HCT116 (cell line): ENCODE measurements at regions not wholly inside any gene's neighbourhood (a gene's known extent, or its start where the extent isn't known, plus 50 kb on each side); places are given as distances from the start of the nearest gene placed in this dataset.

Source experiments
- ATAC-seq: fragments of 200-7000 bp; cut with Tn5 transposase; 2 replicates; pipeline ENCODE4 v1.9.1; 2020; ENCODE audit warnings: mild to moderate bottlenecking, moderate library complexity
- BruUV-seq: library from RNA; stranded (reverse); fragments of 400-500 nt; replicated peaks from 2 replicates; lab custom pipeline; 2021; lab: Mats Ljungman, UMichigan
- CTCF ChIA-PET: fragments of 300-600 bp; sonication (Branson Sonifier 250); formaldehyde crosslinking; loops from one replicate; lab custom pipeline; 2021; ENCODE audit warnings: antibody characterized with exemption; lab: Charles Lee
- POLR2A ChIA-PET: fragments of 300-600, 350-600 bp; sonication (Branson Sonifier 250); formaldehyde crosslinking; loops from one replicate; lab custom pipeline; 2021; ENCODE audit warnings: antibody characterized with exemption; lab: Charles Lee
- RAD21 ChIA-PET, 2 experiments: fragments of 300-600 bp; sonication (Branson Sonifier 250); formaldehyde crosslinking; loops; one replicate each; lab custom pipeline; 2023; ENCODE audit warnings: low total read pairs in 2 of 2; ENCODE audit not compliant: uncharacterized antibody in 2 of 2, unreplicated experiment in 2 of 2, low non-redundant PET in 1 of 2; lab: Charles Lee
- DNase-seq: peaks from one replicate; pipeline ENCODE4 v3.0.0-alpha.2; 2010; ENCODE audit warnings: low read depth, low spot score
- H2AFZ ChIP-seq: fragments of 200-600 bp; shearing (Covaris generic), sonication (generic); 2 replicates; pipeline ENCODE4 v1.6.1; 2017; ENCODE audit warnings: low read depth, mixed run types, mixed read lengths, antibody characterized with exemption, low read length; ENCODE audit not compliant: poor library complexity, severe bottlenecking
- H3K27ac ChIP-seq: 2 replicates; pipeline ENCODE4 v1.5.1; 2012; ENCODE audit warnings: low read depth, low read length
- H3K27me3 ChIP-seq: fragments of 200-600 bp; sonication (generic); 2 replicates; pipeline ENCODE4 v1.6.1; 2016; ENCODE audit warnings: mixed run types, low read length, mixed read lengths; ENCODE audit not compliant: insufficient read depth
- H3K36me3 ChIP-seq, 2 experiments: fragments of 200-500 bp in 1 of 2; fragments of 200-600 bp in 1 of 2; sonication (Bioruptor generic) in 1 of 2; sonication (generic) in 1 of 2; 2 replicates each; pipeline versions ENCODE4 v1.5.1 to v1.6.1; 2014 to 2016; ENCODE audit warnings: low read length in 2 of 2, inconsistent platforms in 1 of 2, mixed read lengths in 1 of 2, mixed run types in 1 of 2; ENCODE audit not compliant: insufficient read depth in 2 of 2, control insufficient read depth in 1 of 2
- H3K4me1 ChIP-seq, 2 experiments: fragments of 200-600 bp in 1 of 2; sonication (generic) in 1 of 2; 2 replicates each; pipeline versions ENCODE4 v1.5.1 to v1.6.1; 2012 to 2017; ENCODE audit warnings: low read length in 2 of 2, inconsistent platforms in 1 of 2, mild to moderate bottlenecking in 1 of 2, mixed read lengths in 1 of 2, mixed run types in 1 of 2, moderate library complexity in 1 of 2; ENCODE audit not compliant: insufficient read depth in 2 of 2, control insufficient read depth in 1 of 2
- H3K4me2 ChIP-seq: fragments of 200-600 bp; sonication (generic); 2 replicates; pipeline ENCODE4 v1.6.1; 2017; ENCODE audit warnings: mixed run types, low read length, mixed read lengths
- H3K4me3 ChIP-seq, 2 experiments: fragments of 200-600 bp in 1 of 2; sonication (generic) in 1 of 2; replicated peaks in 1 of 2; 2 replicates each; pipeline ENCODE4 v1.5.1; 2011 to 2016; ENCODE audit warnings: low read length in 2 of 2, control low read depth in 1 of 2, low read depth in 1 of 2, mild to moderate bottlenecking in 1 of 2, mixed read lengths in 1 of 2, mixed run types in 1 of 2
- H3K79me2 ChIP-seq: fragments of 200-600 bp; sonication (generic); 2 replicates; pipeline ENCODE4 v1.6.1; 2017; ENCODE audit warnings: mild to moderate bottlenecking, mixed run types, low read length, moderate library complexity, mixed read lengths; ENCODE audit not compliant: insufficient read depth
- H3K9ac ChIP-seq: fragments of 200-600 bp; sonication (generic); 2 replicates; pipeline ENCODE4 v1.6.1; 2016; ENCODE audit warnings: low read length, mixed read lengths
- H3K9me2 ChIP-seq: fragments of 200-600 bp; sonication (generic), shearing (Covaris generic); 2 replicates; pipeline ENCODE4 v1.6.1; 2017; ENCODE audit warnings: mixed run types, mild to moderate bottlenecking, moderate library complexity; ENCODE audit not compliant: insufficient read depth
- H3K9me3 ChIP-seq, 2 experiments: fragments of 200-500 bp in 1 of 2; fragments of 200-600 bp in 1 of 2; sonication (Bioruptor generic) in 1 of 2; sonication (generic) in 1 of 2; 2 replicates each; pipeline ENCODE4 v1.6.1; 2014 to 2017; ENCODE audit warnings: low read length in 2 of 2, mixed read lengths in 2 of 2, inconsistent platforms in 1 of 2, low read depth in 1 of 2, mild to moderate bottlenecking in 1 of 2, mixed run types in 1 of 2, moderate library complexity in 1 of 2; ENCODE audit not compliant: control insufficient read depth in 1 of 2, insufficient read depth in 1 of 2
- H4K20me1 ChIP-seq: fragments of 200-600 bp; sonication (generic), shearing (Covaris generic); 2 replicates; pipeline ENCODE4 v1.6.1; 2017; ENCODE audit warnings: mixed run types, mild to moderate bottlenecking, moderate library complexity; ENCODE audit not compliant: insufficient read depth
- CBX3 ChIP-seq: IDR thresholded peaks from 2 replicates; pipeline ENCODE4 v1.6.1; 2012; ENCODE audit warnings: low read depth
- CEBPB ChIP-seq: IDR thresholded peaks from 2 replicates; pipeline ENCODE4 v1.6.1; 2012; ENCODE audit warnings: low read depth
- EZH2phosphoT487 ChIP-seq: fragments of 200-600 bp; IDR thresholded peaks from 2 replicates; pipeline ENCODE4 v1.6.1; 2018; ENCODE audit warnings: antibody characterized with exemption, borderline replicate concordance
- FOSL1 ChIP-seq: IDR thresholded peaks from 2 replicates; pipeline ENCODE4 v1.6.1; 2012; ENCODE audit warnings: low read depth
- JUND ChIP-seq: IDR thresholded peaks from 2 replicates; pipeline ENCODE4 v1.6.1; 2012
- POLR2AphosphoS5 ChIP-seq: IDR thresholded peaks from 2 replicates; pipeline ENCODE4 v1.6.1; 2011; ENCODE audit warnings: mild to moderate bottlenecking, low read depth, low read length, moderate library complexity
- RAD21 ChIP-seq: IDR thresholded peaks from 2 replicates; pipeline ENCODE4 v1.6.1; 2012; ENCODE audit warnings: low read depth, mild to moderate bottlenecking
- SP1 ChIP-seq: IDR thresholded peaks from 2 replicates; pipeline ENCODE4 v1.6.1; 2012; ENCODE audit warnings: low read depth
- ZNF274 ChIP-seq: fragments of 200-500 bp; sonication (Bioruptor generic); IDR thresholded peaks from 2 replicates; pipeline ENCODE4 v1.6.1; 2014; ENCODE audit warnings: mild to moderate bottlenecking, low read depth, low read length, inconsistent platforms
- intact Hi-C: fragments of 100-400 bp; cut with micrococcal nuclease; formaldehyde crosslinking; loops from 2 replicates; pipeline ENCODE4 v1.10.0; 2022
- TF ChIP-seq, protein P1 (sequence below): IDR thresholded peaks from 2 replicates; pipeline ENCODE4 v1.6.1; 2011; ENCODE audit warnings: mild to moderate bottlenecking, low read length, moderate library complexity; ENCODE audit not compliant: insufficient replicate concordance; ENCODE audit errors: extremely low read depth

DNA sequence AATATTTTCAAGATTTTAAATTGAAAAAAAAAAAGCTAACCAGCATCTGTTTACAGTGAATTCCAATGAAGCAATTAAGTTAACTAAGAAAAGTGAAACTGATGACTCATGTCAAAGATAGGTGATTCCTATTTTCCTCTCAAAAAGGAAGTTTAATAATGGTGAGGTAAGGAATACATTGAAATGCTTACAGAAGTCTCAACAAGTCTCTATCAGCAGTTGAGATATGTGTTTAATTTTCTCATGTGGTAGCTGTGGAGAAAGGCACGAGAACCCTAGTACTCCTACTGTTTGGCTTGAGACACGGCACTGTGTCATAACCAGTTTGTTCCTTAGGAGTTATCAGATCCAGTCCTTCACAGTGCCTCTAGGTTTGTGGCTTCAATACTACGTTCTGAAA is 114.5 kb downstream of the SLC25A46 start:
- Histone ChIP-seq H4K20me1 (no peaks in the 10 kb centered on the region), H3K36me3 (no peaks in the 10 kb centered on the region), H3K4me3 (no peak overlapping the region), H3K9me3 (no peaks in the 10 kb centered on the region), H3K27me3 (no peaks in the 10 kb centered on the region), H3K79me2 (no peaks in the 10 kb centered on the region), H3K9ac (no peak overlapping the region), H3K4me1 (no peaks in the 10 kb centered on the region; a peak in 1 of 4 replicates), H3K9me2 (no peaks in the 10 kb centered on the region), H2AFZ (no peak overlapping the region)
- CTCF ChIA-PET, result no interaction called here
- DNase-seq, result no peak
- RAD21 ChIA-PET, result no interaction called here
- intact Hi-C loops, result no loop called here
- POLR2A ChIA-PET, result no interaction called here
- BruUV-seq, result no TSS peak
- TF ChIP-seq FOSL1 (0 out of 2 replicates have a peak, but pooled peaks have one; percentile 13), EZH2phosphoT487 (no peak), RAD21 (no peak), CBX3 (no peak), SP1 (no peak), CEBPB (no peak), POLR2AphosphoS5 (no peak), JUND (0 out of 2 replicates have a peak, but pooled peaks have one; percentile 19), ZNF274 (no peak)
- TF ChIP-seq, protein P1, sequence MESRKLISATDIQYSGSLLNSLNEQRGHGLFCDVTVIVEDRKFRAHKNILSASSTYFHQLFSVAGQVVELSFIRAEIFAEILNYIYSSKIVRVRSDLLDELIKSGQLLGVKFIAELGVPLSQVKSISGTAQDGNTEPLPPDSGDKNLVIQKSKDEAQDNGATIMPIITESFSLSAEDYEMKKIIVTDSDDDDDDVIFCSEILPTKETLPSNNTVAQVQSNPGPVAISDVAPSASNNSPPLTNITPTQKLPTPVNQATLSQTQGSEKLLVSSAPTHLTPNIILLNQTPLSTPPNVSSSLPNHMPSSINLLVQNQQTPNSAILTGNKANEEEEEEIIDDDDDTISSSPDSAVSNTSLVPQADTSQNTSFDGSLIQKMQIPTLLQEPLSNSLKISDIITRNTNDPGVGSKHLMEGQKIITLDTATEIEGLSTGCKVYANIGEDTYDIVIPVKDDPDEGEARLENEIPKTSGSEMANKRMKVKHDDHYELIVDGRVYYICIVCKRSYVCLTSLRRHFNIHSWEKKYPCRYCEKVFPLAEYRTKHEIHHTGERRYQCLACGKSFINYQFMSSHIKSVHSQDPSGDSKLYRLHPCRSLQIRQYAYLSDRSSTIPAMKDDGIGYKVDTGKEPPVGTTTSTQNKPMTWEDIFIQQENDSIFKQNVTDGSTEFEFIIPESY, result no peak
- TF ChIP-seq, all 23 proteins: peak for 2
- H3K27ac ChIP-seq, result no peak overlapping the region
- no peak for ATAC-seq
- H3K4me2 ChIP-seq, result no peak overlapping the region
